ENCODE measurements at regions not wholly inside any gene's neighbourhood (a gene's known extent, or its start where the extent isn't known, plus 50 kb on each side); places are given as distances from the start of the nearest gene placed in this dataset.

DNA sequence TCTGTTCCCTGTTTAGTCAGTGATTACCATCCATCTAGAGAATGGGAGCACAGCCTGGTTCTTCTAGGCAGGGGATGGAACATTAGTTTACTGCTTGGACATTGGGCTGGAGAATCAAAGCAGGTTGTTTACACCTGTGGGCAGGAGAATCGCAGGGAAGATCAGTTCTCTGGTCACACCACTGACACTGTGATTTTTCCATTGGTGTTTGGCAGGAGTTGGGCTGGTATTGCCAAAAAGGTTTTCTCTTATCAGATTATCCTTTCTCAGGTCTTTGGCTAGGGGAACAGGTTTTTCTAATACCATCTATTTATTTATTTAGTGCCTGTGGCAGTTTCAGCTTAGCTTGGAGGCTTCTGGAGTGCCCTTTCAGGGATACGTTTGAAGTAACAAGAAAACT lies 219.3 kb upstream of the GRIN3A start:
- no peak overlapping the region for H3K27ac ChIP-seq
- no peaks in the 10 kb centered on the region for H3K4me1 ChIP-seq
- H3K4me3 ChIP-seq, result no peak overlapping the region
- H3K9me3 ChIP-seq, result no peaks in the 10 kb centered on the region
- no peak for TF ChIP-seq POLR2A (IDR thresholded peaks at IDR 0.05)
- TF ChIP-seq EP300 (IDR thresholded peaks at IDR 0.05), result no peak
- TF ChIP-seq POLR2AphosphoS5 (IDR thresholded peaks at IDR 0.05), result no peak
- TF ChIP-seq, protein P1, sequence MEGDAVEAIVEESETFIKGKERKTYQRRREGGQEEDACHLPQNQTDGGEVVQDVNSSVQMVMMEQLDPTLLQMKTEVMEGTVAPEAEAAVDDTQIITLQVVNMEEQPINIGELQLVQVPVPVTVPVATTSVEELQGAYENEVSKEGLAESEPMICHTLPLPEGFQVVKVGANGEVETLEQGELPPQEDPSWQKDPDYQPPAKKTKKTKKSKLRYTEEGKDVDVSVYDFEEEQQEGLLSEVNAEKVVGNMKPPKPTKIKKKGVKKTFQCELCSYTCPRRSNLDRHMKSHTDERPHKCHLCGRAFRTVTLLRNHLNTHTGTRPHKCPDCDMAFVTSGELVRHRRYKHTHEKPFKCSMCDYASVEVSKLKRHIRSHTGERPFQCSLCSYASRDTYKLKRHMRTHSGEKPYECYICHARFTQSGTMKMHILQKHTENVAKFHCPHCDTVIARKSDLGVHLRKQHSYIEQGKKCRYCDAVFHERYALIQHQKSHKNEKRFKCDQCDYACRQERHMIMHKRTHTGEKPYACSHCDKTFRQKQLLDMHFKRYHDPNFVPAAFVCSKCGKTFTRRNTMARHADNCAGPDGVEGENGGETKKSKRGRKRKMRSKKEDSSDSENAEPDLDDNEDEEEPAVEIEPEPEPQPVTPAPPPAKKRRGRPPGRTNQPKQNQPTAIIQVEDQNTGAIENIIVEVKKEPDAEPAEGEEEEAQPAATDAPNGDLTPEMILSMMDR (IDR thresholded peaks at IDR 0.05), result no peak
- H3K27me3 ChIP-seq, result no peaks in the 10 kb centered on the region
- no peak for DNase-seq (ENCODE audit: low spot score in 2 of 2)
- 39% methylated on average over 2 of the region's 2 CpGs for WGBS
- H3K36me3 ChIP-seq, result no peaks in the 10 kb centered on the region

- Histone ChIP-seq H3K27me3 (no peaks in the 10 kb centered on the region), H3K27ac (no peak overlapping the region), H3K4me3 (no peak overlapping the region), H3K36me3 (no peaks in the 10 kb centered on the region), H3K9me3 (no peaks in the 10 kb centered on the region), H3K4me1 (no peaks in the 10 kb centered on the region)
- DNase-seq (ENCODE audit: low spot score in 2 of 2), result no peak
- 65% methylated on average over 1 of the region's 1 CpG for WGBS
- TF ChIP-seq POLR2A (IDR thresholded peaks at IDR 0.05) (no peak), EP300 (IDR thresholded peaks at IDR 0.05) (no peak), POLR2AphosphoS5 (IDR thresholded peaks at IDR 0.05) (no peak)
- TF ChIP-seq, protein P1 (IDR thresholded peaks at IDR 0.05), result no peak
Measured at GRCh38 chr9:101951598-101951997, 213.2 kb upstream of the GRIN3A start.

GRCh38 chr9:101931756-101932155 lies 193.3 kb upstream of the GRIN3A start:
- no peaks in the 10 kb centered on the region for H3K9me3 ChIP-seq
- no peaks in the 10 kb centered on the region for H3K4me1 ChIP-seq
- TF ChIP-seq EP300 (IDR thresholded peaks at IDR 0.05) (no peak), POLR2AphosphoS5 (IDR thresholded peaks at IDR 0.05) (no peak), POLR2A (IDR thresholded peaks at IDR 0.05) (no peak)
- TF ChIP-seq, protein P1 (IDR thresholded peaks at IDR 0.05), result no peak
- no peak for DNase-seq (ENCODE audit: low spot score in 2 of 2)
- H3K27ac ChIP-seq, result no peak overlapping the region
- no peaks in the 10 kb centered on the region for H3K36me3 ChIP-seq
- no peak overlapping the region for H3K4me3 ChIP-seq
- no peaks in the 10 kb centered on the region for H3K27me3 ChIP-seq
- WGBS, result 35% methylated on average over 2 of the region's 2 CpGs

GRCh38 chr9:101930783-101931182 lies 192.3 kb upstream of the GRIN3A start:
- no peaks in the 10 kb centered on the region for H3K4me1 ChIP-seq
- H3K27ac ChIP-seq, result no peak overlapping the region
- no peaks in the 10 kb centered on the region for H3K36me3 ChIP-seq
- TF ChIP-seq EP300 (IDR thresholded peaks at IDR 0.05) (no peak), POLR2A (IDR thresholded peaks at IDR 0.05) (no peak), POLR2AphosphoS5 (IDR thresholded peaks at IDR 0.05) (no peak)
- TF ChIP-seq, protein P1 (IDR thresholded peaks at IDR 0.05), result no peak
- H3K4me3 ChIP-seq, result no peak overlapping the region
- H3K27me3 ChIP-seq, result no peaks in the 10 kb centered on the region
- no peak for DNase-seq (ENCODE audit: low spot score in 2 of 2)
- H3K9me3 ChIP-seq, result no peaks in the 10 kb centered on the region

DNA sequence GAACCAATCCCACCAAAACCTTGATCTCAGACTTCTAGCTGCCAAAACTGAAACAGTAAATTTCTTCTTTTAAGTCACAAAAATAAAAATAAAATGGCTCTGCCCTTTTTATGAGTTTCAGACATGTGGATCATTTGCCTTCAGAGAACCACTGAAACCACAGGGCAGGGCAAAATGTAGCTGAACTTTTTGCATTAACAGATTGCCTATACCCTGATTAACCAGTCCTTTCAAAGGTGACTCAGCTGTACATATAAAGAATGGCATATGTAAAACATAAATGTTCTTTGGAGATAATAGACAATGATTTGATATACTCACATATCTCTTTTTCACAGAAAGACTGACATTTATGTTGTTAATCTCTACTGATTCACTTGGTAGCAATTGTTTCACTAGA lies 187.1 kb upstream of the GRIN3A start:
- Histone ChIP-seq H3K27me3 (no peaks in the 10 kb centered on the region), H3K4me1 (no peaks in the 10 kb centered on the region), H3K4me3 (no peak overlapping the region), H3K9me3 (no peaks in the 10 kb centered on the region), H3K27ac (no peak overlapping the region), H3K36me3 (no peaks in the 10 kb centered on the region)
- TF ChIP-seq EP300 (IDR thresholded peaks at IDR 0.05) (no peak), POLR2AphosphoS5 (IDR thresholded peaks at IDR 0.05) (no peak)
- TF ChIP-seq, protein P1 (IDR thresholded peaks at IDR 0.05), result no peak
- DNase-seq (ENCODE audit: low spot score in 2 of 2), result no peak
